NT2/D1 (cell line): ENCODE measurements at regions not wholly inside any gene's neighbourhood (a gene's known extent, or its start where the extent isn't known, plus 50 kb on each side); places are given as distances from the start of the nearest gene placed in this dataset.

Experiments used
- SUZ12 ChIP-seq: IDR thresholded peaks from 2 replicates; pipeline ENCODE4 v1.6.1; 2011; ENCODE audit not compliant: insufficient read length, insufficient read depth; ENCODE audit errors: extremely low read depth
- ZNF274 ChIP-seq: IDR thresholded peaks from 2 replicates; pipeline ENCODE4 v1.6.1; 2011; ENCODE audit warnings: mild to moderate bottlenecking, low read depth, low read length

DNA sequence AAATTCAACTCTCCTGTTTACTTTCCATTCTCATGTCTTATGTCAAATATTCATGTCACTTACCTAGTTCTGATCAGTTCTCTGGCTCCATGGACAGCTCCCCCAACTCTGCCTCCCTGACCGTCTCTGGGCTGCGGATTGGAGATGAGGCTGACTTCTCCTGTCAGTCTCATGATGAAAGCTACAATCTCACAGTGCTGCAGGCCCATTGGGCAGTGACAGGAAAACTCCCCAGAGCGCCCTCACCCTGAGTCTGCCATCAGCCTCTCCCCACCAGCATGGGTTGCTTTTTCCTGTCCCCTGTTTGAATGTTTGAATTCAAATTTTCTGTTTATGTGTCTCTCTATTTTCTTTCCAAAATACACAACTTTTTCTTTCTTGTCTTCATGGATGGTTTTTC, 63.8 kb upstream of the TOP3B start:
- TF ChIP-seq ZNF274 = no peak
- no peak for TF ChIP-seq SUZ12
